ENCODE measurements at regions not wholly inside any gene's neighbourhood (a gene's known extent, or its start where the extent isn't known, plus 50 kb on each side); places are given as distances from the start of the nearest gene placed in this dataset.
"Not testable (repeated sequence)": the region's sequence is repeated elsewhere in the genome, so short reads cannot be mapped to it uniquely, and the experiment has no call there.

DNA sequence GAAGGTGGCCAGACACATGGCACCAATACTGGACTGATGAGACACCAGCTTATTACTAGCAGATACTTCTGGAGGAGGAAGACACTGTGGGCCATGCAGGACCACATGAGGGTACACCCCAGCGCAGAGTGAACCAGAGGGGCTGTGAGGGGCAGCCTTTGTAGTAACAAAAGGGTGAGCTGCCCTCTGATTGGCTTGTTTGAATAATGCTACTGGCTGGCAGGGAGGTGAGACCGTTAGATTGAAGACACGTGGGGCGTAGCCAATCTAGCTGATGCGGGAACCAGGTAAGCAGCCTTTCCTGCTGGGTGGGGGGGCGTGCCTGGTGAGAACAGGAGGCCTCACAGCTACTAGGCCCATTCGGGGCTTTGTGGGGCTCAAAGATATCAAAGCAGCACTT lies 102.8 kb upstream of the SEC14L1 start:
- DNase-seq (ENCODE audit: low read depth in 2 of 2) = no peak

DNA sequence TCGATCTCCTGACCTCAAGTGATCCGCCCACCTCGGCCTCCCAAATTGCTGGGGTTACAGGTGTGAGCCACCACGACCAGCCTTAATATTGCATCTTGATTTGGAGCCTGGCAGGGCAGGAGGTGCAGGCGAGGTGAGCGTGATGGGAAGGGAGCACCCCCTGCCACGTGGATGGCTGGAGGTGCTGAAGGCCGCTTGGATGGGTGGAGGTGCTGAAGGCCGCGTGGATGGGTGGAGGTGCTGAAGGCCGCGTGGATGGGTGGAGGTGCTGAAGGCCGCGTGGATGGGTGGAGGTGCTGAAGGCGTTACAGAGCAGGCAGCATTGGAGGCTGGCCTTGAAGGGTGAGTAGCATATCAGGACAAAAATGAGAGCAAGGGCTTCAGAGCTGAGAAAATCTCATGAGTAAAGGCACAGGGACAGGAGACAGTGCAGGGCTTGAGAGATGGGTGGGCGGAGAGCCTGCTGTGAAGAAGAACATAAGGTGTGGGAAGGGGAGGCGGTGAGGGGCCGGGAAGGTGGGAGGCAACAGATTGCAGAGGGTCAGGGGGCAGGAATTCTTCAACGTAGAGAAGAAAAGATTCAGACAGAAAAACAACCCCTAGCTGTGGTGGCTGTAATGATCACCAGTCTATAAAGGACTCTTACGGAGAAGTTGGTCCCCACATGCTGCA lies 101.7 kb upstream of the SEC14L1 start:
- DNase-seq (ENCODE audit: low read depth in 2 of 2) = no peak

DNA sequence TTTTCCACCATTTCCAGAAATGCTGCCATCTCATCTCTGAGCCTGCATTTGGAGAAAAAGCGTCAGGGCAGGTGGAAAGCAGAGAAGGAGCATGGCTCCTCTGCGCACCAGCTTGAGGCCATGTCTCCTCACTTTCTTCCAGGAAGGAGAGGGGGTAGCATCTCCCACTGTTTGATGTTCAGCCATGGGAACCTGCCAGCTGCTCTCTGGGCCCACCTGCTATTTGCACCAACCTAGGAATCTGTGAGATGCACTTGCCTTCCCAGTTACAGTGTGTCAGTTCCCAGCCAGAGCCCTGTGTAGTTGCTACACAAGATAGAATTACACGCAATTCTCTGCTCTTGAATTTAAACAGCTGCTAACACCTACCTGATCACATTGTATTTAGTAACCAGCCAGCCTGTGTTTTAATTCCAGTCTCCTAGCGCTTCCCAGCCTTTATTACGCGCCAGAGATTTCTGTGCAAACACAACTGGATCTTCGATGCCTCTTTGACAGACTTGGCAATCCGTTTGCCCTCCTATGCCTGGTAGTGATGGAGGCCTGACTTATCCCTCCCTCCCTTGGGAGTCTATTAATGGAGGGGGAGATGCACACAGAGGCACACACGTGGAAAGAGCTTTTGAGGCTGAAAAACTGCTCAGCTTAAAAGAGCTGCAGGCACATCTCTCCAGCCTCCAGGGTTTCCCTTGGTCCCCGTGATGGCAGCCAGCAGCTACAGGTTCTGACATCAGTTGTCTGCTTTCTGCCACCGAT lies 98.1 kb upstream of the SEC14L1 start:
- DNase-seq (ENCODE audit: low read depth in 2 of 2) = no peak

DNA sequence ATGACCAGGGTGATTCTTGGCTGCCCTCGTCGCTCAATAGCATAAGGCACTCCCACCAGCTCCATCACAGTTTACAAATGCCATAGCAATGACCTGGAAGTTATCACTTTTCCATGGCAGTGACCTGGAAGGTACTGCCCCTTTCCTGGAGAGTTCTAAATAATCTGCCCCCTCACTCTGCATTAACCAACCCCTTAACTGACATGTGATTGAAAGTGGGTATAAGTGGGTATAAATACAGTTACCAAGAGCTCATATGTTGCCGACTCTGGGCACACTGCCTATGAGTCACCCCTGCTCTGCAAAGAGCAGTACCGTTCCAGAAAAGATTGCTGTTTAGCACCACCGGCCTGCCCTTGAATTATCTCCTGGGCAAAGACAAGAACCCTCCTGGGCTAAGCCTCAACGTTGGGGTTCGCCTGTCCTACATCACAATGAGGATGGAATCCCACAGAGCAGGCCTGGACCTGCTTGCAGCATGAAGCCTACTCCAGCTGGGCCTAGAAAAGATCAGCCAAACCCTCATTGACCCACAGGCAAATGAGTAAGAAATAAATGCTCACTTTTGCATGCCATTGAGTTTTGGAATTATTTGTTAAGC lies 95.2 kb upstream of the SEC14L1 start:
- no peak for DNase-seq (ENCODE audit: low read depth in 2 of 2)

DNA sequence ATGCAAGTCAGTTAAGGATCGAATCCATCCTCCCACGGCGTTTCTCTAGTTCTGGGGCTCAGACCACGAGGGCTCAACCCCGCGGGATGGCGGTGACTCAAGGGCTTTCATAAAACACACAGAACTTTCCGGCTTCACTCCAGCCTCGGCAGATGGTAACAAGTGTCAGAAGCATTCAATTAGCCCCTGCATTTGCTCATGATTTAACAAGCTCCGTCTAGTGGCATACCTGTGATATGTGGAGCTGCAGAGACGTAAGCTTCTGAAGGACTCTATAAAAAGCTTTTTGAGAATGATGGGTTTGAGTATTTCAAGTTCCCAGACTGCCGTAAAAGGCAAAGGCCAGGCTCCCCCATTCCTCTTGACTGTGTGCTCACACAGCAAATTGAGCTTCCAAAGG lies 91.3 kb upstream of the SEC14L1 start:
- no peak for DNase-seq (ENCODE audit: low read depth in 2 of 2)

DNA sequence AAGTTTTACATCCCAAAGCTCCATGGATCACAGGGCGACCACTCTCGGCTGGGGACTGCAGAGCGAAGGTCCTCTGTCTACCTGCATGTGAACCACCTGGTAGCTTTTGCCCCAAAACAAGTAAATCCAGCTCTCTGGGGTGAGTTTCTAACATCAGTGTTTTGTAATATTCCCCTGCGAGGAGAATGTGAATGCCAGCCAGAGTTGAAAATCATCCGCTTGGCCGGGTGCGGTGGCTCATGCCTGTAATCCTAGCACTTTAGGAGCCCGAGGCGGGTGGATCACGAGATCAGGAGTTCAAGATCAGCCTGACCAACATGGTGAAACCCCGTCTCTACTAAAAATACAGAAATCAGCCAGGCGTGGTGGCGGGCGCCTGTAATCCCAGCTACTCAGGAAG lies 89.9 kb upstream of the SEC14L1 start:
- not testable (repeated sequence) for DNase-seq (ENCODE audit: low read depth in 2 of 2)

DNA sequence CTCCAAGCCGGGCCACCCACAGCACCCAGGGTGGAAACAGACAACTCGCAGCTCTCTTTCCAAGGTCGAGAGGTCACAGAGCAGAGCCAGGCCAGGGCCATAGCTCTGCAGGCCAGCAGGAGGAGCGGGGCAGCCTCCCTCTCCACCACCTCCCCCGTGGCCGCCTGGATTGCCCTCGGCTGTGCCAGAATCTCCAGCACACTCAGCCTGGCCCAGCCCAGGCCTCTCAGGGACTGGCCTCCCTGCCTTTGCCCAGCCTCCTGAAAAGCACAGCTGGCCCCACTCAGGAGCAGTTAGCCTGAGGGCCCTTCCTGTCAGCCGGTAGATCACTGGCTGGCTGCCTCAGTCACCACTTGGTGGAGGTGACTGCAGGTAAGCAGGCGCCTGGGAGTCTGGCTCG lies 85.8 kb upstream of the SEC14L1 start:
- DNase-seq (ENCODE audit: low read depth in 2 of 2) = no peak

DNA sequence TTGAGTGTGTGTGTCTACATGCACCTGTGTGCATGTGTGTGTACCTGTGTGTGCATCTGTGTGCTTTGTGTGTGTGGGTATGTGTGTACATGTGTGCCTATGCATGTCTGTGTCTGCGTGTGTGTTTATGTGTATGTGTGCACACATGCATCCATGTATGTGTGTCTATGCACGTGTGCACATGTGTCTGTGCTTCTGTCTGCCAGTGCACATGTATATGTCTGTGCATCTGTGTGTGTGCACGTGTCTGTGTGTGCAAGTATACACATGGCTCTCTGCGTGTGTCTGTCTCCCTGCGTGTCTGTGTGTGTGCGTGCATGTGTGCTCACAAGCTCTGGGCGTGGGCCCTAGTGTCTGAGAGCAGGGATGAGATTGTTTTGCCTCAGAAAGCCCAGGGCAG lies 85.3 kb upstream of the SEC14L1 start:
- DNase-seq (ENCODE audit: low read depth in 2 of 2) = no peak

DNA sequence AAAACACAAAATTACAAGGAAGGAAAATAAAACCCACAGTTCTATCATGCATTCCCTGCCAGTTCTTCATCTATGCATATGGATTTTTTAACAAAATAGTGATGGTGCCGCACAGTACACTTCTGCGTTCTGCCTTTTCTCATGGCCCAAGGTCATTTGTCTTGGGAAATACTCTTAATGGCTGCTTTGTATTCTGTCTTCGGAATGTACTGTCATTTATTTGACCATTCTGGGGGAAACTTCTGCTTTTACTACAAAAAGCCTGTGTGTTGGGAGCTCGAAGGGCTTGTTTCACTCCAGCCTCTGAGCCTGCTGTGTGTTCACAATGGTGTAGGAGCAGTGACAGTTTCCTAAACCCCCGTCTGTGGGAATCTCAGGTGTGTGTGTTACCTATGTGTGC lies 82.8 kb upstream of the SEC14L1 start:
- DNase-seq (ENCODE audit: low read depth in 2 of 2) = no peak

DNA sequence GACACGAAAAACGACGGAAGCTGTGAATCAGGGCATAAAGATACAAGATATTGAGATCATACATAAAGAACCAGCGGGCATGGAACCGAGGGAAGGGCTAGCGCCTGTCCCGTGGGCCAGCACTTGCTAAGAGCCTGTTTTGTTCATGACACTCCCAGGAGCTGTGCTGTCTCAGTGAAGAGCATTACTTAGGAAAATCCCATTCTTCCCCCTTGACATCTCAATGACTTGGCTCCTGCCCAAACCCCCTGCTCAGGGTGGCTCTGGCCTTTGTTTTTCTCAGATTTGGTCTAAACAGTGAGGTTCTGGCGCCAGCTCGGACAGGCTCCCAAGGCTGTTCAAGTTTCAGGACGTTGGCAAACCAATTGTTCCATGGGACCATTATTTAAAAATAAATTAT lies 79.1 kb upstream of the SEC14L1 start:
- no peak for DNase-seq (ENCODE audit: low read depth in 2 of 2)

DNA sequence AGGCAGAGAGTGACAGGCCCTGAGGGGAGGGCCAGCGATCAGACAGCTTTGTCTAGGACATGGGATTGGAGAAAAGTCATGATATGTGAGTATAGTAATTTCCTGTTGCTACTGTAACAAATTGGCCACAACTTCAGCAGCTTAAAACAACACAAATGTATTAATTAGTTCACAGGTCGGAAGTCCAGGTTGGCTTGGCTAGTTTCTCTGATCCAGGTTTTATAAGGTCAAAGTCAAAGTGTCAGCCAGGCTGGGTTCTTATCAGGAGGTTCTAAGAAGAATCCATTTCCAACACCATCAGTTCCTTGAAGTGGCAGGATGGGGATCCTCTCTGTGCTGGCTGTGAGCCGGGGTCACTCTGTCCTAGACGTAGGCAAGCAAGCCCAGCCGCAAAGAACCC lies 76.2 kb upstream of the SEC14L1 start:
- DNase-seq (ENCODE audit: low read depth in 2 of 2) = no peak

DNA sequence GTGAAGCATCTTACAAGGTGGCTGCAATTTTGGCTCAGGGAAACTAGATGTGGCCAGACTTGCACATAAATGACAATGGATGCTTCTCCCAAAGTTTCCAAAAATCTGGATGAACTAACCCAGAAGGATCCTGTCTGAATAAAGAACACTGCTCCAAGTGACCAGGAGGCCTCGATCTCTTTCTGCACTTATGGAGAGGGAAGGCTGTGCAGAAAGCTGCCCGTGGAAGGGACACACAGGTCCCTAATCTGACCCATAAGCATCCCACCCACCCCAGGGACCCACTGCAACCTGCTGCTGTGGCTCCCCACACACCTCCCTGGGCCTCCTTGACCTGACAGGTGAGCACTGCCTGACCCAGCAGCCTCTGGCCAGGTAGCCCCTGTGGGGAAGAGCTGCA lies 74.6 kb upstream of the SEC14L1 start:
- DNase-seq (ENCODE audit: low read depth in 2 of 2) = no peak

DNA sequence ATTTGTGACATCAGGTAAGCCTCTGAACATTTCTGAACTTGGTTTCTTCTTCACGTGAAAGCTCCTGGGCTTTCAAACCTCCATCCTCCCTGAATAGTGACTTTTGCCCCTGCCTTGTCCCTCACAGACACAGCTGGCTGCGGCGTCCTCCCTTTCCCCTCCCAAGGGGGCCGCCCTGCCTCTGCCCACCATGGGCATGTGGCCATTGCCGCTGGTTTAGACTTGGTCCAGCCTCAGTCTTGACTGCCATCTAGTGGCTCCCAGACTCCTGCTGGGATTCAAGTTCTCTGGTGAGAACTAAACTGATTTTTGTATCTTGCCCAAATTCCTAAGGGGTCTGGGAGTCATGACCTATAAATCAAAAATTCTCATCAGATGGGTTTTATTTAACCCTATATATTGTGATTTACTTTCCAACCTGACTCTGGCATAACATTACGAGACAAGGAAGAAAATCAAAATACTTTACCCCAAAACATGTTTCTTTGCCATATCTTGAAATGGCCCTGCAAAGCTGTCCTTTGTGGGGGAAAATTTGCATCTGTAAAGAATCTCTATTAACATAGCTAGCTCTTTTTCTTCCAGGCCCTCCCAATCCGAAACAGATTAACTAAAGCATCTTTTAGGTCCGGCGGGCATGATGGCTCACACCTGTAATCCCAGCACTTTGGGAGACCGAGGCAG lies 73.9 kb upstream of the SEC14L1 start:
- peak in 1 of 2 donors; percentile 5 for DNase-seq (ENCODE audit: low read depth in 2 of 2)

DNA sequence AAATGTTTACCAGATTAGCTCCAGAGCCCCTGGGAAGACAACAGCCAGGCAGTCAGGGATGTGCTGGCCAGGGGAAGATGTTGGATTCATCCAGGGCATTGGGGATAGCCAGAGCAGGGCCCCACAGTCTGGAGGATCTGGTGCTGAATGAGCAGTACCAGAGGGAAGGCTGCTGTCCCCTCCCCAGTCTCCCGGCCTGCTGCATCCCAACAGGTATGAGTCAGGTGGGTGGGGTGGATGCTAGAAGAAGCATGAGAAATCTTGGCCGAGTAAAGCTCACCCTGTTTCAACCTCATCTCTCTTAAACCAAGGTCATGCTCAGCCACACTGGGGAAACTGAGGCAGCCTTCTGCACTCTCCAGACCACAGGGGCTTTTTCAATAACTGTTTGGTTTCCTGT lies 71.9 kb upstream of the SEC14L1 start:
- no peak for DNase-seq (ENCODE audit: low read depth in 2 of 2)

DNA sequence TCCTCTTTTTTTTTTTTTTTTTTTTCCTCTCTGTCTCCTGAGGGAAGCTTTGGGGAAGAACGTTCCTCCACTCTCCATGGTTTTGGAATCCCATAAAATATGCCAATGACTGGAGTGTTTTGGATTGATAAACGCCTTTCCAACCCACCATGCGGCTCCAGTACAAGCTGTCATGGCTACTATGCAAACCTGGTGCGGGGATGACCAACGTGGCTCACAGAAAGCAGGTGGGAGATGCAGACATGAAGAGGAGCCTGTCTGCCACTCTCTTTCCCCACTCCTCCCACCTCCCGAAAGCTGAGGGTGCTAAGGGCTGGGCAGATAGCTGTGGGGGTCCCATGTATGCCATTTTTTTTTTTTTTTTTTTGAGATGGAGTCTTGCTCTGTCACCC lies 69.9 kb upstream of the SEC14L1 start:
- no peak for DNase-seq (ENCODE audit: low read depth in 2 of 2)

DNA sequence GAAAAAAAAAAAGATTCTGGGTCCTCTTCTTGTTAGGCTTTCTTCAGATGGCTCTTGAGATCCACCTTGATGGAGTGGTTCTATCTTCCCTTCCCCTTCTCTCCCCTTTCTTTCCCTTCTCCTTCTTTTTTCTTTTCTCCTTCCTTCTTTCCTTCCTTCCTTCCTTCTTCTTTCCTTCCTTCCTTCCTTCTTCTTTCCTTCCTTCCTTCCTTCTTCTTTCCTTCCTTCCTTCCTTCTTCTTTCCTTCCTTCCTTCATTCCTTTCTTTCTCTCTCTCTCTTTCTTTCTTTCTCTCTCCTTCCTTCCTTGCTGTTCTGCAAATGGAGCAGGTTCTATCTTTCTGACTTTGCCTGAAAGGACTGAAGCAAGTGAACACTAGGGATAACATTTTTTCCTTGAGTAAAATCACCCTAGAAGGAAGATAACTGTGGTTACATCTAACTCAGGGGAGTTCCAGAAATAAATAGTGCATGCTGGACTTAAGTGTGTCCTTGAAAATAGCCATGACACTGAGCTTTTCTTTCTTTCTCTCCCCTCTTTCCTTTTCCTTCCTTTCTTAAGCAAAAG lies 68.8 kb upstream of the SEC14L1 start:
- DNase-seq (ENCODE audit: low read depth in 2 of 2) = no peak

DNA sequence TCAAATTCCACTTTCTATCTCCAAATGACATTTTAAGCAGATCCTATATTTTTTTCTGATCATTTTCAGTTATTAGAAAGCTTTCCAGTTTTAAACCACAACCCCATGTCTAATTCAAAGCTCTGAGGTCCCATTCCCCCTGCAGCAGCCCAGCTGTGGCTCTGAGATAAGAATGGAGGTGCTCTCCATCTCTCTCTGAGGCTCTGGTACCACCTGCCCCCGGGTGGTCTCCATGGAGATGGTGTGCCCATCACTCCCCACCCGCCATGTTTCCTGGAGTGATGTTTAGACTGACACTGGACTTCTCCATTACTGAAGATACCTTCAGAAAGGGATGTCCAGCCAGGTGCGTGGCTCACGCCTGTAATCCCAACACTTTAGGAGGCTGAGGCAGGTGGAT lies 68.1 kb upstream of the SEC14L1 start:
- no peak for DNase-seq (ENCODE audit: low read depth in 2 of 2)

DNA sequence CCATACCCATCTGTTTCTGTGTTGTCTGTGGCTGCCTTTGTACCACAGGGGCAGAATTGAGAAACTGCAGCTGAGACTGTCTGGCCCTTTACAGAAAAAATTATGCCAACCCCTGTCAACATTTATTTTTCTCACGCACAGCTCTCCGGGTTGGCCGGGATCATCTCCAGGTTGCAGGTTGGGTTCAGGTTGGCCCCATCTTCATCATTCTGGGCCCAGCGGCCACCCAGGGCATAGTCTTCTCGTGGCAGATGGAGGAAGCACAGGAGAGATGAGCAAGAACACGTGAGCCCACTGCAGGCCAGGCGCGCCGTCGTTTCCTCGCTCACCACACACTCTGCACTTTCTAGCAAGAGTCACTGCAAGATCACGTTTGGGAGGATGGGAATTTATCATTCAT lies 66.1 kb upstream of the SEC14L1 start:
- DNase-seq (ENCODE audit: low read depth in 2 of 2) = no peak

DNA sequence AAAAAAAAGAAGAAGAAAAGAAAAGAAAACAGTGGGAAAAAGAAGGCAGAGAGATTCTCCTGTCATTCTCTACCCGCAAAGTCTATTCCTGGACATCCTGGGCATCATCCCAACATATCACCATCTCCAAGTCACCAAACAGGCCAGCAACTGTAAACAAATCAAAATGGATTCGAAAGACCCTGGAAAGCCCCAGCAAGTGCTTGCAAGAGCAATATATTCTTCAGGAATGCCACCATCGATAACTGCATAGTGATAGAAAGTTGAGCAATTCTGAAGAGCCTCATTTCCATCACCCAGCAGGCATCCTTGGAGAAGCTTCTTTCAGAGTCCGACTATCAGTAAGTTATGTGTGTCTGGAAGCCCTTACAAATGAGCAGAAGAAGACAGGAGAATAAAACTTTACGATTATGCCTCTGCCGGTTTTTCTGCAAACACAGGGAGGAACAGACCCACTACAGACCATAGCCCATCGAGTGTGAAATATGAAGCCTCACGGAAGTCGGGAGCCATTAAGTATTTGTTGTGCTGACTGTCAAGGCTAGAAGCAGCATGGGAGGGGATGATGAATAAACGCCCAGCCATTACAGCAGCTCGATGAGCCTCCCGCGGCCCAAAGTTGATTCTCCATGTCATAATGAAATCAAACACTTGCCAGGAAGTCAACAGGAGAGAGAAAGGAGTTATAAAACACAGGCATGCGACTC lies 64.5 kb upstream of the SEC14L1 start:
- no peak for DNase-seq (ENCODE audit: low read depth in 2 of 2)

DNA sequence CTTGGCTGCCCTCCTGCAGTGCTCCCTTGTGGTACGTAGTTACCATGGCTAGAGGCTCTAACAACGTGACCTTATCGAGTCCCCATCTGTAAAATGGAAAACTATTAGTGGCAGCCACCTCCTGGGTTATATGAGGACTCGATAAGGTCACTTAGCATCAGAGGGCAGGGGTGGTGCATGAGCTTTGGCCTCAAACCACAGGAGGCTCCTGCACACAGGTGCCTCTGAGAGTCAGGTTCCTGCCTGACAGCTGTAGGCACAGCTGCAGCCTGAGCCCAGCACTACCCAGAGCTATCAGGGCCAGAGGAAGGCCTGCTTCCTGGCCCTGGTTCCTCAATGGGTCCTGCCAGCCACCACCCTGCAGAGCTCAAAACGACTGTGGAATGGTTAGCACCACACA lies 57.2 kb upstream of the SEC14L1 start:
- DNase-seq (ENCODE audit: low read depth in 2 of 2) = no peak

DNA sequence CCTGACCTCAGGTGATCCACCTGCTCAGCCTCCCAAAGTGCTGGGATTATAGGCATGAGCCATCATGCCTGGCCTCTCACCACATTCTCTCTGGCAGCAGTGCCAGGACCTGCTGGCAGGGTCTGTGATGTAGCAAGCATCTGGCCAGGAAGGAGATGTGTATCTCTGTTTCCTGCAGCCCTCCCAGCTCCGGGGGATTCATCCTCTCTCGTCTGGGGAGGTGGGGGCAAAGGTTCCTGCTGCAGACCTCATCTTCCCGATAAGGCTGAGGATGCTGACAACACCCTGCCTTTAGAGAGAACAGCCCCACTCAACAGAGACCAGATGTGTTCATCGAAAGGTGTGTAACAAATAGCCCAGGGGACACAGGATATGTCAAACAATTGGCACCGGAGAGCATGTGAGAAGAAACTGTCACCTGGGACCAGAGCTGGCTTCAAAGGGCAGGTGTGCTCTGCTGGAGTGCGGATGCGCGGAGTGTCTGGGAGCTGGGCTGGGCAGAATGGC lies 54.8 kb upstream of the SEC14L1 start:
- DNase-seq (ENCODE audit: low read depth in 2 of 2) = no peak
